K562 (cell line): ENCODE measurements at regions not wholly inside any gene's neighbourhood (a gene's known extent, or its start where the extent isn't known, plus 50 kb on each side); places are given as distances from the start of the nearest gene placed in this dataset.

Experiments
- ATAC-seq: fragments of 200-7000 bp; cut with Tn5 transposase; 3 replicates; pipeline ENCODE4 v1.9.1; 2020; ENCODE audit warnings: moderate library complexity
- BruUV-seq: library from RNA; stranded (reverse); fragments of 400-500 nt; replicated peaks from 2 replicates; lab custom pipeline; 2021; lab: Mats Ljungman, UMichigan
- CTCF ChIA-PET: fragments of 300-600 bp; formaldehyde crosslinking; extraction: SDS; loops from one replicate; lab custom pipeline; 2021; ENCODE audit warnings: low intra/inter-chr PET ratio; lab: Yijun Ruan, JAX
- POLR2A ChIA-PET: fragments of 300-600, 350-650 bp; sonication (Branson Sonifier 250); formaldehyde crosslinking; extraction: SDS; loops from one replicate; lab custom pipeline; 2021; ENCODE audit warnings: antibody characterized with exemption, inconsistent platforms; lab: Yijun Ruan, JAX
- DNase-seq, 4 experiments: peaks; one replicate each; pipeline versions ENCODE4 v3.0.0 to v3.0.0-alpha.2; 2011 to 2018; ENCODE audit warnings: low spot score in 3 of 4, mixed read lengths in 3 of 4; ENCODE audit errors: extremely low read depth in 1 of 4
- FAIRE-seq: peaks from 2 replicates; lab custom pipeline; 2011; peaks lifted over from hg19 to GRCh38; lab: Jason Lieb, UNC
- H2AFZ ChIP-seq: 2 replicates; pipeline ENCODE4 v1.6.0; 2011; ENCODE audit warnings: low read depth, low read length, control low read depth, inconsistent platforms
- H3K27ac ChIP-seq: fragments of 200-600 bp; 3 replicates; pipeline ENCODE4 v1.8.0; 2011; ENCODE audit warnings: low read depth, mild to moderate bottlenecking, control low read depth, inconsistent platforms, low read length, moderate library complexity, mixed read lengths; ENCODE audit errors: extremely low read depth
- H3K27me3 ChIP-seq, 2 experiments: fragments of 300-600 bp in 1 of 2; 2 replicates in 1 of 2; 3 replicates in 1 of 2; pipeline versions ENCODE4 v1.6.0 to v1.8.0; 2011; ENCODE audit warnings: inconsistent platforms in 2 of 2, low read length in 2 of 2, mild to moderate bottlenecking in 1 of 2, mixed read lengths in 1 of 2, moderate library complexity in 1 of 2; ENCODE audit not compliant: control insufficient read depth in 2 of 2, insufficient read depth in 2 of 2
- H3K36me3 ChIP-seq: fragments of 300-600 bp; 3 replicates; pipeline ENCODE4 v1.8.0; 2011; ENCODE audit warnings: mild to moderate bottlenecking, low read length, inconsistent platforms; ENCODE audit not compliant: control insufficient read depth, insufficient read depth
- H3K4me1 ChIP-seq, 2 experiments: fragments of 200-600 bp in 1 of 2; replicated peaks in 1 of 2; 2 replicates in 1 of 2; 3 replicates in 1 of 2; pipeline versions ENCODE4 v1.5.1 to v1.8.0; 2011; ENCODE audit warnings: inconsistent platforms in 2 of 2, low read length in 2 of 2, mild to moderate bottlenecking in 1 of 2, mixed read lengths in 1 of 2, moderate library complexity in 1 of 2; ENCODE audit not compliant: control insufficient read depth in 2 of 2, insufficient read depth in 2 of 2
- H3K4me2 ChIP-seq: 2 replicates; pipeline ENCODE4 v1.6.1; 2011; ENCODE audit warnings: low read length, control low read depth, inconsistent platforms, mixed read lengths; ENCODE audit not compliant: insufficient read depth
- H3K4me3 ChIP-seq: fragments of 200-600 bp; sonication (generic), shearing (Covaris generic); 2 replicates; pipeline ENCODE4 v1.5.1; 2016; ENCODE audit warnings: control low read depth, inconsistent platforms
- H3K79me2 ChIP-seq: fragments of 200-600 bp; 3 replicates; pipeline ENCODE4 v1.8.0; 2011; ENCODE audit warnings: low read length, inconsistent platforms; ENCODE audit not compliant: control insufficient read depth, insufficient read depth
- H3K9ac ChIP-seq, 2 experiments: 2 replicates each; pipeline versions ENCODE4 v1.6.0 to v1.6.1; 2011; ENCODE audit warnings: low read depth in 2 of 2, low read length in 2 of 2, control low read depth in 1 of 2, inconsistent platforms in 1 of 2, mild to moderate bottlenecking in 1 of 2, mixed read lengths in 1 of 2; ENCODE audit not compliant: insufficient read depth in 1 of 2
- H3K9me1 ChIP-seq: one replicate; pipeline ENCODE4 v1.6.0; 2011; ENCODE audit warnings: inconsistent platforms, mild to moderate bottlenecking, low read length, moderate library complexity; ENCODE audit not compliant: control insufficient read depth, insufficient read depth
- H3K9me3 ChIP-seq: replicated peaks from 2 replicates; pipeline ENCODE4 v1.5.1; 2011; ENCODE audit warnings: low read depth, low read length, inconsistent platforms; ENCODE audit not compliant: control insufficient read depth, insufficient read depth
- H4K20me1 ChIP-seq: replicated peaks from 2 replicates; pipeline ENCODE4 v1.6.1; 2011; ENCODE audit warnings: low read length, inconsistent platforms, mixed read lengths; ENCODE audit not compliant: control insufficient read depth, insufficient read depth
- NEUROD1 ChIP-seq: fragments of 150-350 bp; IDR thresholded peaks from 2 replicates; pipeline ENCODE4 v1.6.1; 2014; ENCODE audit warnings: borderline replicate concordance, low read length, low read depth; ENCODE audit not compliant: partially characterized antibody
- NR4A1 ChIP-seq, 2 experiments: fragments of 250-450 bp in 1 of 2; fragments of 450-650 bp in 1 of 2; sonication (Bioruptor Pico) in 1 of 2; IDR thresholded peaks; 2 replicates each; pipeline versions ENCODE4 v1.4.0 to v1.6.1; 2016 to 2020; ENCODE audit warnings: mild to moderate bottlenecking in 2 of 2, missing compliant biosample characterization in 1 of 2, missing genetic modification characterization in 1 of 2, moderate library complexity in 1 of 2
- SMC3 ChIP-seq: conservative IDR thresholded peaks from 2 replicates; pipeline ENCODE4 v1.6.1; 2011; ENCODE audit warnings: low read depth, low read length, improper control_type of control experiment; ENCODE audit not compliant: insufficient read depth
- SRSF7 ChIP-seq: fragments of 200-400 bp; formaldehyde crosslinking; optimal IDR thresholded peaks from 2 replicates; pipeline ENCODE3; 2017; ENCODE audit warnings: mild to moderate bottlenecking, low read depth, low read length
- TEAD1 ChIP-seq, 2 experiments: fragments of 450-650 bp in 1 of 2; sonication (generic) in 1 of 2; formaldehyde crosslinking; IDR thresholded peaks; 2 replicates each; pipeline versions ENCODE4 v1.4.0 to v1.8.0; 2020 to 2022; ENCODE audit warnings: mild to moderate bottlenecking in 2 of 2, missing genetic modification reagents in 1 of 2
- TRIM28 ChIP-seq: fragments of 450-650 bp; IDR thresholded peaks from 2 replicates; pipeline ENCODE4 v1.6.1; 2017
- WGBS: fragments of 100-300 bp; shearing (Covaris generic); methylation state at CpG from one replicate; pipeline ENCODE4 v1.1.6; 2016; ENCODE audit warnings: low coverage, mixed read lengths; ENCODE audit not compliant: insufficient coverage; ENCODE audit errors: missing lambda C conversion rate; 5-methylcytosine and 5-hydroxymethylcytosine counted together
- in situ Hi-C: fragments of 300-500 bp; cut with MboI; formaldehyde crosslinking; loops from 4 replicates; pipeline ENCODE4 v1.15.0; 2018; ENCODE audit warnings: inconsistent platforms, mixed read lengths
- intact Hi-C: fragments of 100-400 bp; cut with micrococcal nuclease; formaldehyde crosslinking; loops from 2 replicates; pipeline ENCODE4 v1.14.2; 2022
- TF ChIP-seq, protein P1 (sequence below), 3 experiments: IDR thresholded peaks in 2 of 3; conservative IDR thresholded peaks in 1 of 3; 2 replicates each; pipeline ENCODE4 v1.5.1; 2011 to 2012; ENCODE audit warnings: low read length in 3 of 3, mild to moderate bottlenecking in 3 of 3, control low read depth in 2 of 3, improper control_type of control experiment in 1 of 3, inconsistent platforms in 1 of 3, low read depth in 1 of 3, mixed read lengths in 1 of 3, moderate library complexity in 1 of 3; ENCODE audit not compliant: insufficient read depth in 2 of 3
- TF ChIP-seq, protein P2 (sequence below): fragments of 250-450 bp; sonication (Bioruptor Pico); IDR thresholded peaks from 2 replicates; pipeline ENCODE4 v1.5.0; 2021

DNA sequence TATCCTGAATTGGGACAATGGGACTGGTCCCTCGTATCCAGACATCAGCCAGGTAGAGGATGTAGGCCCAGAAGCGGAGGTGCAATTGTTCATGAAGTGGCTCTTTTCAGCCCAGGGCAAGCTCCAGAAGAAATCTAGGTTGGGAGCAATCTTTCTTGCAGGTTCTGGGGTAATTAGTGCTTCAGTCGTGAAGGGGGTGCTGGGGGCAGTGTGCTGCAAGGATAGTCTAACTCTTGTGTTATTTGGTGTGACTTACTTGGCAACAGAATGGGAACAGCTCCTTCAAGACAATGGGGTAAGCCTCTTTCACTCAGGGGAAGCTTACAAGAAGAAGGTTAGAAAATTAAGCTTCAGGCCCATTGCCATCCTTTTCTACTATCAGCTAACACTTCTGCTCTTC lies 273.0 kb downstream of the DIPK2A start:
- Histone ChIP-seq H3K36me3 (no peaks in the 10 kb centered on the region), H2AFZ (no peak overlapping the region), H3K4me1 (no peaks in the 10 kb centered on the region), H3K4me2 (no peak overlapping the region), H3K79me2 (no peaks in the 10 kb centered on the region), H3K27me3 (no peaks in the 10 kb centered on the region), H3K27ac (no peak overlapping the region), H3K4me3 (no peak overlapping the region), H4K20me1 (no peaks in the 10 kb centered on the region), H3K9ac (no peak overlapping the region), H3K9me1 (no peaks in the 10 kb centered on the region), H3K9me3 (no peaks in the 10 kb centered on the region)
- POLR2A ChIA-PET: no interaction called here
- ATAC-seq (no peak), FAIRE-seq (no peak), DNase-seq (no peak)
- TF ChIP-seq TRIM28: no peak
- TF ChIP-seq NEUROD1: no peak
- TF ChIP-seq SMC3: no peak
- TF ChIP-seq NR4A1 (CRISPR knock-in tag; IDR thresholded peaks at IDR 0.05): no peak
- no peak for TF ChIP-seq NR4A1 (tag; IDR thresholded peaks at IDR 0.05)
- TF ChIP-seq SRSF7: no peak
- TF ChIP-seq, protein P1, sequence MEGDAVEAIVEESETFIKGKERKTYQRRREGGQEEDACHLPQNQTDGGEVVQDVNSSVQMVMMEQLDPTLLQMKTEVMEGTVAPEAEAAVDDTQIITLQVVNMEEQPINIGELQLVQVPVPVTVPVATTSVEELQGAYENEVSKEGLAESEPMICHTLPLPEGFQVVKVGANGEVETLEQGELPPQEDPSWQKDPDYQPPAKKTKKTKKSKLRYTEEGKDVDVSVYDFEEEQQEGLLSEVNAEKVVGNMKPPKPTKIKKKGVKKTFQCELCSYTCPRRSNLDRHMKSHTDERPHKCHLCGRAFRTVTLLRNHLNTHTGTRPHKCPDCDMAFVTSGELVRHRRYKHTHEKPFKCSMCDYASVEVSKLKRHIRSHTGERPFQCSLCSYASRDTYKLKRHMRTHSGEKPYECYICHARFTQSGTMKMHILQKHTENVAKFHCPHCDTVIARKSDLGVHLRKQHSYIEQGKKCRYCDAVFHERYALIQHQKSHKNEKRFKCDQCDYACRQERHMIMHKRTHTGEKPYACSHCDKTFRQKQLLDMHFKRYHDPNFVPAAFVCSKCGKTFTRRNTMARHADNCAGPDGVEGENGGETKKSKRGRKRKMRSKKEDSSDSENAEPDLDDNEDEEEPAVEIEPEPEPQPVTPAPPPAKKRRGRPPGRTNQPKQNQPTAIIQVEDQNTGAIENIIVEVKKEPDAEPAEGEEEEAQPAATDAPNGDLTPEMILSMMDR (IDR thresholded peaks at IDR 0.05 in 2 of 3, conservative IDR thresholded peaks at IDR 0.05 in 1 of 3; ENCODE audit: insufficient read depth in 2 of 3, low read depth in 1 of 3, low read length in 3 of 3): no peak
- TF ChIP-seq TEAD1 (CRISPR knock-in tag; IDR thresholded peaks at IDR 0.05): no peak
- TF ChIP-seq, protein P2, sequence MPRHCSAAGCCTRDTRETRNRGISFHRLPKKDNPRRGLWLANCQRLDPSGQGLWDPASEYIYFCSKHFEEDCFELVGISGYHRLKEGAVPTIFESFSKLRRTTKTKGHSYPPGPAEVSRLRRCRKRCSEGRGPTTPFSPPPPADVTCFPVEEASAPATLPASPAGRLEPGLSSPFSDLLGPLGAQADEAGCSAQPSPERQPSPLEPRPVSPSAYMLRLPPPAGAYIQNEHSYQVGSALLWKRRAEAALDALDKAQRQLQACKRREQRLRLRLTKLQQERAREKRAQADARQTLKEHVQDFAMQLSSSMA (CRISPR knock-in tag): no peak
- 0% methylated on average over 3 of the region's 3 CpGs for WGBS
- no TSS peak for BruUV-seq
- intact Hi-C loops: no loop called here
- CTCF ChIA-PET: no interaction called here
- in situ Hi-C loops: no loop called here
